Activated T-helper 2 cell treated with anti-CD3 and anti-CD28 coated beads, Interferon-gamma antibody, Interleukin-2, Interleukin-4, amounts not matched to agents 10 μg/mL and 5 μg/mL and 100 μg/mL, durations not matched to agents 14 hours and 24 hours and 36 hours (primary cell): ENCODE measurements at regions not wholly inside any gene's neighbourhood (a gene's known extent, or its start where the extent isn't known, plus 50 kb on each side); places are given as distances from the start of the nearest gene placed in this dataset.

Experiments
- DNase-seq: peaks from one replicate; pipeline ENCODE4 v3.0.0; 2021; ENCODE audit warnings: low spot score
- H3K27ac Mint-ChIP-seq: one replicate; pipeline ENCODE4 v1.8.0; 2021; ENCODE audit warnings: mixed read lengths
- H3K27me3 Mint-ChIP-seq: one replicate; pipeline ENCODE4 v1.8.0; 2021; ENCODE audit warnings: low read depth, mixed read lengths
- H3K36me3 Mint-ChIP-seq: one replicate; pipeline ENCODE4 v1.8.0; 2021; ENCODE audit warnings: low read depth, mixed read lengths
- H3K4me1 Mint-ChIP-seq: one replicate; pipeline ENCODE4 v1.8.0; 2021; ENCODE audit warnings: low read depth, mixed read lengths
- H3K4me3 Mint-ChIP-seq: one replicate; pipeline ENCODE4 v1.8.0; 2021; ENCODE audit warnings: low read depth, mild to moderate bottlenecking, moderate library complexity, mixed read lengths
- H3K9me3 Mint-ChIP-seq: one replicate; pipeline ENCODE4 v1.8.0; 2021; ENCODE audit warnings: mixed read lengths
- intact Hi-C: fragments of 100-400 bp; cut with micrococcal nuclease; formaldehyde crosslinking; loops from one replicate; pipeline ENCODE4 v1.15.1; 2023

GRCh38 chr14:26395726-26396125, 202.1 kb downstream of the NOVA1 start:
- intact Hi-C loops, result no loop called here
- Mint-ChIP-seq H3K9me3 (peaks cover 47% of the 10 kb centered on the region), H3K4me3 (no peak overlapping the region), H3K27ac (no peak overlapping the region), H3K4me1 (no peaks in the 10 kb centered on the region), H3K27me3 (no peaks in the 10 kb centered on the region), H3K36me3 (no peaks in the 10 kb centered on the region)
- no peak for DNase-seq

- Mint-ChIP-seq H3K36me3 (no peaks in the 10 kb centered on the region), H3K27ac (no peak overlapping the region), H3K4me3 (no peak overlapping the region), H3K4me1 (no peaks in the 10 kb centered on the region), H3K27me3 (no peaks in the 10 kb centered on the region), H3K9me3 (peaks cover 45% of the 10 kb centered on the region)
- intact Hi-C loops, result no loop called here
- DNase-seq, result no peak
Measured at GRCh38 chr14:26394150-26394810, 203.6 kb downstream of the NOVA1 start.

- Mint-ChIP-seq H3K9me3 (peaks cover 51% of the 10 kb centered on the region), H3K27me3 (no peaks in the 10 kb centered on the region), H3K4me1 (no peaks in the 10 kb centered on the region), H3K27ac (no peak overlapping the region), H3K4me3 (no peak overlapping the region), H3K36me3 (no peaks in the 10 kb centered on the region)
- no peak for DNase-seq
- intact Hi-C loops, result no loop called here
Measured at GRCh38 chr14:26392498-26392897, 205.3 kb downstream of the NOVA1 start.

- intact Hi-C loops, result no loop called here
- Mint-ChIP-seq H3K27ac (no peak overlapping the region), H3K27me3 (no peaks in the 10 kb centered on the region), H3K36me3 (no peaks in the 10 kb centered on the region), H3K4me1 (no peaks in the 10 kb centered on the region), H3K4me3 (no peak overlapping the region), H3K9me3 (peaks cover 54% of the 10 kb centered on the region)
- DNase-seq, result no peak
Measured at GRCh38 chr14:26389646-26390508, 208.0 kb downstream of the NOVA1 start.

GRCh38 chr14:26385310-26385709, 212.5 kb downstream of the NOVA1 start:
- intact Hi-C loops, result no loop called here

GRCh38 chr14:26382901-26383685, 214.7 kb downstream of the NOVA1 start:
- no peak overlapping the region for H3K4me3 Mint-ChIP-seq
- no peak overlapping the region for H3K27ac Mint-ChIP-seq
- H3K4me1 Mint-ChIP-seq, result no peaks in the 10 kb centered on the region
- H3K9me3 Mint-ChIP-seq, result peaks cover 36% of the 10 kb centered on the region
- intact Hi-C loops, result no loop called here
- H3K36me3 Mint-ChIP-seq, result no peaks in the 10 kb centered on the region
- no peak for DNase-seq
- no peaks in the 10 kb centered on the region for H3K27me3 Mint-ChIP-seq

More at GRCh38 chr14:26385310-26385709, 212.5 kb downstream of the NOVA1 start:
- DNase-seq, result no peak
- H3K27ac Mint-ChIP-seq, result no peak overlapping the region
- no peak overlapping the region for H3K4me3 Mint-ChIP-seq
- no peaks in the 10 kb centered on the region for H3K36me3 Mint-ChIP-seq
- H3K9me3 Mint-ChIP-seq, result peaks cover 43% of the 10 kb centered on the region
- no peaks in the 10 kb centered on the region for H3K27me3 Mint-ChIP-seq
- no peaks in the 10 kb centered on the region for H3K4me1 Mint-ChIP-seq

- H3K4me3 Mint-ChIP-seq, result no peak overlapping the region
- DNase-seq, result no peak
- intact Hi-C loops, result no loop called here
- H3K36me3 Mint-ChIP-seq, result no peaks in the 10 kb centered on the region
- no peaks in the 10 kb centered on the region for H3K4me1 Mint-ChIP-seq
- no peak overlapping the region for H3K27ac Mint-ChIP-seq
- H3K27me3 Mint-ChIP-seq, result no peaks in the 10 kb centered on the region
- peaks cover 37% of the 10 kb centered on the region for H3K9me3 Mint-ChIP-seq
Measured at GRCh38 chr14:26381405-26381804, 216.4 kb downstream of the NOVA1 start.

- intact Hi-C loops, result no loop called here
- H3K27me3 Mint-ChIP-seq, result no peaks in the 10 kb centered on the region
- H3K4me3 Mint-ChIP-seq, result no peak overlapping the region
- H3K9me3 Mint-ChIP-seq, result peaks cover 45% of the 10 kb centered on the region
- no peaks in the 10 kb centered on the region for H3K4me1 Mint-ChIP-seq
- DNase-seq, result no peak
- H3K36me3 Mint-ChIP-seq, result no peaks in the 10 kb centered on the region
- no peak overlapping the region for H3K27ac Mint-ChIP-seq
Measured at GRCh38 chr14:26380637-26381036, 217.2 kb downstream of the NOVA1 start.

- intact Hi-C loops, result no loop called here
- no peaks in the 10 kb centered on the region for H3K4me1 Mint-ChIP-seq
- H3K9me3 Mint-ChIP-seq, result peaks cover 47% of the 10 kb centered on the region
- DNase-seq, result no peak
- H3K27ac Mint-ChIP-seq, result no peak overlapping the region
- H3K36me3 Mint-ChIP-seq, result no peaks in the 10 kb centered on the region
- H3K4me3 Mint-ChIP-seq, result no peak overlapping the region
- H3K27me3 Mint-ChIP-seq, result no peaks in the 10 kb centered on the region
Measured at GRCh38 chr14:26379951-26380350, 217.9 kb downstream of the NOVA1 start.

- H3K4me1 Mint-ChIP-seq, result no peaks in the 10 kb centered on the region
- no peaks in the 10 kb centered on the region for H3K27me3 Mint-ChIP-seq
- intact Hi-C loops, result no loop called here
- H3K9me3 Mint-ChIP-seq, result peaks cover 64% of the 10 kb centered on the region
- DNase-seq, result no peak
- no peak overlapping the region for H3K4me3 Mint-ChIP-seq
- H3K27ac Mint-ChIP-seq, result no peak overlapping the region
- no peaks in the 10 kb centered on the region for H3K36me3 Mint-ChIP-seq
Measured at GRCh38 chr14:26377150-26377549, 220.7 kb downstream of the NOVA1 start.

- intact Hi-C loops, result no loop called here
- DNase-seq, result no peak
- peaks cover 58% of the 10 kb centered on the region for H3K9me3 Mint-ChIP-seq
- H3K4me1 Mint-ChIP-seq, result no peaks in the 10 kb centered on the region
- H3K27ac Mint-ChIP-seq, result no peak overlapping the region
- no peak overlapping the region for H3K4me3 Mint-ChIP-seq
- no peaks in the 10 kb centered on the region for H3K36me3 Mint-ChIP-seq
- no peaks in the 10 kb centered on the region for H3K27me3 Mint-ChIP-seq
Measured at GRCh38 chr14:26370115-26370514, 227.7 kb downstream of the NOVA1 start.

- Mint-ChIP-seq H3K4me3 (no peak overlapping the region), H3K27me3 (no peaks in the 10 kb centered on the region), H3K27ac (no peak overlapping the region), H3K36me3 (no peaks in the 10 kb centered on the region), H3K9me3 (peaks cover 39% of the 10 kb centered on the region), H3K4me1 (no peaks in the 10 kb centered on the region)
- DNase-seq, result no peak
- intact Hi-C loops, result no loop called here
Measured at GRCh38 chr14:26363689-26364088, 234.1 kb downstream of the NOVA1 start.

GRCh38 chr14:26344596-26344995, 253.2 kb downstream of the NOVA1 start:
- no peaks in the 10 kb centered on the region for H3K27me3 Mint-ChIP-seq
- H3K36me3 Mint-ChIP-seq, result no peaks in the 10 kb centered on the region
- no peak overlapping the region for H3K27ac Mint-ChIP-seq
- H3K4me1 Mint-ChIP-seq, result no peaks in the 10 kb centered on the region
- no peak overlapping the region for H3K4me3 Mint-ChIP-seq
- H3K9me3 Mint-ChIP-seq, result peaks cover 56% of the 10 kb centered on the region
- intact Hi-C loops, result no loop called here
- DNase-seq, result no peak
